IPS-NIHi7 (cell line): ENCODE measurements at regions not wholly inside any gene's neighbourhood (a gene's known extent, or its start where the extent isn't known, plus 50 kb on each side); places are given as distances from the start of the nearest gene placed in this dataset.
"Not testable (repeated sequence)": the region's sequence is repeated elsewhere in the genome, so short reads cannot be mapped to it uniquely, and the experiment has no call there.

Experiments
- DNase-seq: peaks from one replicate; pipeline ENCODE4 v3.0.0; 2012; ENCODE audit warnings: mixed read lengths; ENCODE audit errors: extremely low spot score

DNA sequence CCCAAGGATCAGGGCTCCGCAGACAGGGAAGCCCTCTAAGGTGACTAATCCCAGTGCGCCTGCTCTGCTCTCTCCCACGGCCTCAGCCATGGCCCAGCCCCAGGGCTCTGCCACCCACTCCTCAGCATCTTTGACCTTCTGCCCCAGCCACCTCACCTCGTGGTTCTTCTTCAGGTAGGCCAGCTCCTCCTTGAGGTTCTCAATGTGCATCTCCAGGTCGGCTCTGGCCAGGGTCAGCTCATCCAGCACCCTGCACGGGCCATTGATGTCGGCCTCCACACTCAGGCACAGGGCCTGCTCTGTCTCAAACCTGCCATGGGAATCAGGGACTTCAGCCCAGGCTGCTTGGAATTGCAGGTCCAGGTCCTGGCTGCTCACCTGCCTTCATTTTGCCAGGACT, 128.4 kb downstream of the TNFRSF13B start:
- not testable (repeated sequence) for DNase-seq

DNA sequence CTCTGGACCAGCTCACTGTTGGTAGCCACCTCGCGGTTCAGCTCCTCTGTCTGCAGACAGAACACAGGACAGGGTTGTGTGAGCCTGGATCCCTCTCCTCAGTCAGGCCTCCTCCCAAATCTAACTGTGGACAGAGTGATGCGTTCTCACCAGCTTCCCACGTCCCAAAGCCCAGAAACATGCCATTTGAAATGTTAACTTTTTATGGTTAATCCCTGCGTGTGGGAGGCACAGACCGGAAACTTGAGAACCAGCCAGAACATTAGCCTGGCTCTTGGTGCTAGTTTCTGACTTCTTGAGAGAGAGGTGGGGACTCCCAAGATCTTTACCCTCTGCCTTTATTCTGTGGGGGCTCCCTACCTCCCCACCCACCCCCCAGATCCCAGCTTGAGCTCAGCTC, 129.6 kb downstream of the TNFRSF13B start:
- not testable (repeated sequence) for DNase-seq

DNA sequence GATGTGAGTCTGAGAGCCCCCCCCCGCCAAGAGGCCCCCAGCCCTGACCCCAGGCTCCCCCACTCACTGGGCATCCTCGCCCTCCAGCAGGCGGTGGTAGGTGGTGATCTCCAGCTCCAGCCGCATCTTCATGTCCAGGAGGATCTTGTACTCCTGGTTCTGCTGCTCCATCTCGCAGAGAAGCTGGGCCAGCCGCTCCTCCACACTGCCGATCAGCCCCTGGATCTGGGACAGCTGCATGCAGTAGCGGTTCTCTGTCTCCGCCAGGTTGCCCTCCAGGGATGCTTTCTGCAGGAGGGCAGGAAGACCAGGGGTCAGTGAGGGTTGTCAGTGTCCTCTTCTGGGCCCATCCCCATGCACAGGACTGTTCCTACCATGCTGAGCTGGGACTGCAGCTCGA, 130.0 kb downstream of the TNFRSF13B start:
- DNase-seq: not testable (repeated sequence)

DNA sequence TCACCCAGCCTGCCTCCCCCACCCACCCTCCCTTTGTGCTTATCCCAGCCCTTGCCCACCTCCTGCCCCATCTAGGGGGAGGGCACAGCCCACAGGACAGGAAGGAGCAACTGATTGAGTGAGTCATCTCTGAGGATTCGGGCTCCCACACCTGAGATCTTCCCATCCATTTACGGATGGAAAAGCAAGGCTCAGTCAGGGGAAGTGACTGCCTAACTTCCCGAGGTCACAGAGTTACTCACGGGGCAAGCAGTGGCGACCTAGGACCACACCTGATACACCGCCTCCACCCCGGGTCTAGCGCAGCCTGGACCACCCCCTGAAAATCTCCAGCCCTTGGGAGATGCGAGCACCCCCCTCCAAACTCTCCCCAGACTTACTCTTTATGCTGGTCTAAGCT, 131.7 kb downstream of the TNFRSF13B start:
- not testable (repeated sequence) for DNase-seq

DNA sequence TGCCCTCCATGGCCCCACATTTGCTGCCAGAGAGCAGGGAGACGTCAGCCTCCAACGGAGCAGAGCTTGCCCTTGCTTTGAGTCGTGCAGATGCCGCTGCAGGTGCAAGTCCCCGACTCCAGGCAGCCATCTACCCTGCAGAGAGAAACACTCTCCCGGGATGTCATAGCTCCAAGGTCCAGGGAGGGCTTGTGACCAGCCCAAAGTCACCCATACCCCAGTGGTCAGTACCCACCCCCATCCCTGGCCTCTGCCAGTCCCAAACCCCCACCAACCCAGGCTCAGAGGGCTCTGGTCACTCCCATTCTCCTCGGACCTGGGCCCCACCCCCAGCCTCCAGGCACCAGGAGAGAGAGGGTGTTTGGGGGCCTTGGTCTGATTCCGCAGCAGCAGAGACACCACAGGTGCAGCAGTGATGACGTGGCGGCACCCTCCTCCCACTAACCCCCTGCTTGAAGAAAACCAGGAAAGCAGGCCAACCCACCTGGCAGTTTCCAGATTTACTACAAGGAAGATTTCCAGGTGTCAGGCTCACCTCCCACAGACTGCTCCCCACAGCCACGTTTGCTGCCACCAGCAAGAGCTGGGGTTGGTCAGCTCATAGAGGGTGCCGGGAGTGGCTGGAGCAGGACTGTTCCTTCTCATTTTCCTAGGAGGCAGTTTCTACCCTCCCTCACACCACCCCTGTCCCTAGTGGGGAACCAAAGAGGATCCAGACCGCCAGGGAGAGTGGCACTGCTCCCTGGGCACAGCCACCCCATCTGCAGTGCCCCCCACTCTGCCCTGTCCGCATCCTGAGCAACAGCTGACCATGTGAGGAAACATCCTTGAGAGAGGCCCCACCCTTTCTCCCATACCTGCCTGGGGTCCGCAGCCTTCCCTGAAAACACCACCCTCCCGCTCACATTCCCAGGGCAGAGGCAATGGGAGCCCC, 132.4 kb downstream of the TNFRSF13B start:
- DNase-seq: not testable (repeated sequence)

DNA sequence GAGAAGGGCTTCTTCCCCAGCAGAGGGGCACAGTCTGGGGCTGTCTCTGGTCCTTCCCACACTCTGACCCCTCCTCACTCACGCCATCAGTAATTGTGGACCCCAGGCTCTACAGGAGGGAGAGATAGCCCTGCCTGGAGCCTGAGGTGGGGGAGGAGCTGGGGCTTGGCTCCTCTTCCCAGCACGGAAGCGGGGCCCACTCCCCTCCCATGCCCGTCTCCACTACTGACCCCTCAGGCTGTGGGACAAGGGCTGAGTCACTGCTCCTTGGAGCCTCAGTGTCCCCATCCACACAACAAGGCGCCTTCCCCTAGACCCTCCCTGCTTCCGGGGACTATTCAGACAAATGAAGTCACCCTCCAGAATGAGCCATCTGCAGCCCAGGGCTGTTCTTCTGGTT, 133.1 kb downstream of the TNFRSF13B start:
- not testable (repeated sequence) for DNase-seq

DNA sequence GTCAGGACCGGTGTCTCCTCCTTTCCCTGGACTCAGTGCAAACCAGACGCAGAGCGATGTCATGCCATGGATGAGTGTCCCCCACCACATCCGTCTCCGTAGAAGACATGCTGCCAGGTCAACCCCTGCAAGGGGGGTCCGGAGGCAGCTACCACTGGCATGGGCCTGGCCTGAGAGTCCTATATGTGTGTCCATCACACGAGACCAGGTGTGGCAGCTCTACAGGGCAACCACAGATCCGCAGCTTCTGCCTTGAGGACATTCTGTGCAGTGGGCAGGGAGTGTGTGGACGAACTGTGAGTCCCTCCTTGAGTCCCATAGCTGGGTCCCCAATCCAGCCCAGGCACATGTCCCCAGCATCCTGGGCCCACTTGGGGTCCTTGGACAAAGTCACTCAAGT, 133.6 kb downstream of the TNFRSF13B start:
- not testable (repeated sequence) for DNase-seq

DNA sequence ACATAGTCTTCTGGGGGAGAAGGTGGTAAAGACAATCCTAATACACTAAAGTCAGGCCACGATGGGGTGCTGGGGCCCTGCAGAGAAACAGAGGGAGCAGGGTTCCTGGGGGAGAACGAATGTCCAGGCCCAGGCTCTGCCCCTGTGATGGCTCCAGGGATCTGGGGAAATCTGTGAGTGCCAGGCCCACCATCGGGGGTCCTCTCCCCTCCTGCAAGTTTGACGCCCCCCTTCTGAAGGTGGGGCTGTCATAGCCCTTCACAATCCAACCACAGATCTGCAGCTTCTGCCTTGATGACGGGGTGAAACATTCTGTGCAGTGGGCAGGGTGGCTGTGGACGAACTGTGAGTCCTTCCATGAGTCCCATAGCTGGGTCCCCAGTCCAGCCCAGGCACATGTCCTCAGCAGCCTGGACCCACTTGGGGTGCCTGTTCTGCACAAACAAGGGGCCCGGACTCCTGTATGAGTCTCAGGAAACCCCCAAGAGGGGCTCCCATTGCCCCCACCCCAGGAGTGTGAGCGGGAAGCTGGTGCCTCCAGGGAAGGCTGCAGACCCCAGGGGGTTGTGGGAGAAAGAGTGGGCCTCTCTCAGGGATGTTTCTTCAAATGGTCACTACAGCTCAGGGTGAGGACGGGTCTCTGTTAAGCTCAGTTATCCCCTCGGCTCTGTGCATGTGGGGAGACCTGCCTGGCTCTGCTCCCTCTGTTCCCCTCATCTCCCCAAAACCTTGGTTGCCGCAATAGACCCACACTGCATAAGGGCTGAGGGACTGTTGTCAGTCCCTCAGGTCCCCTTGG, 134.3 kb downstream of the TNFRSF13B start:
- not testable (repeated sequence) for DNase-seq

DNA sequence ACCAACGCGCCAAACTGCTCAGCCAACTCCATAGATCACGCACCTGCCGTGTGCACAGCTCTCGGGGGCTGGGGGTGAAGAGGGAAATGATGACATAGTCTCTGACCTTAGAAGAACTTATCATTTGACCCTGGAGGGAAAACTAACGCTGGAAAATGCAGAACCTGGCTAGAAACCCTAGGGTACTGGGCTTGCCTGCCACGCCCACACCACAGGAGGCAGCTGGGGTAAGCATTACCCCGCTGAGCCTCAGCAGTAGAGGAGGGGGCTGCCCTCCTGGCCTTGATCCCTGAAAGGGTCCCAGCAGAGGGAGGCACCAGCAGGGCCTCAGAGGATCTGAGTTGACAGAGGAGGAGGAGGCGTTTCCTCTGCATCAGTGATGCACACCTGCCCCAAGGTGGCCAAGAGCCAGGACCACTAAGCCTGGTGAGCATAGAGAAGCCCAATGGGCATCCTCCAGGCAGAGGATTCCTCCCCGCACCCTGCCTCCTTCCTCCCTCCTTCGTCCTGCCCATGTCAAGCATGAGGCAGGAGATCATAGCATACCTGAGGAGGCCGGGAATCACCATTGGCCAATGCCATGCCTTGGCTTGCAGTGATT, 135.5 kb downstream of the TNFRSF13B start:
- DNase-seq: not testable (repeated sequence)

DNA sequence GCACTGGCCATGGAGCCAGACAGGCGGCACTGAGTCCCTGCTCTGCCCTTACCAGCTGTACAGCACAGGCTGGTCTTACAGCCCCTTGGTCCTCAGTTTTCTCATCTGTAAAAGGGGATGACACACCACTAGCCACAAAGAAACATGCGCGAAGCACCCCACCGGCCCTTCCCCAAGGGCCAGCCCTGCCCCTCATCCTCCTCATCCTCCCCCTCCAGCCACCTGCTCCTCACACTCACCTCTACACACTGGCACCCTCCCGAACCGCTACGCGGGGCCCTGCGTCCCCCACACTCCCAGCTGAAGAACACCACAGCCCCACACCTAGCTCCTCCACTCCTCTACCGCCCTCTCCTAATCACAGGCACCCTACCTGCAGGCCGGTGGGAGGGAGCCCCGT, 138.4 kb downstream of the TNFRSF13B start:
- DNase-seq: not testable (repeated sequence)

DNA sequence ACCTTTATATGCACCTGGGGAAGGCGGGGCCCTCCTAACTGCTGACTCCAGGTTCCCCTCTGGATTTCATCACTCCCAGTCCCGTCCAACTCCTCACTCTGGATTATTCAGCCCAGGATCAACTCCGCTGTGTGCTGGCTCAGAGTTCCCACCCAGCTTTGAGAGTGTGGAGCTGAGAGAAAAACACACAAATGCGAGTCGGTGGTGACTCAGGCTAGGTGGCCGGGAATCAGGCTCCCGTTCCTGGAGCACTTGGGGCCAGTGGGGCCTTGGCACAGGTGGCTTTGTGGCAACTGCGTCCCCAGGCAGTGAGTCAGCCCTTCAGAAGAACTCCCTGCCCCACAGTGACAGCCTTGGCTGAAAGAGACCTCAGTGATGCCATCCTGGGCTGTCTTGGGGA, 139.1 kb downstream of the TNFRSF13B start:
- not testable (repeated sequence) for DNase-seq

DNA sequence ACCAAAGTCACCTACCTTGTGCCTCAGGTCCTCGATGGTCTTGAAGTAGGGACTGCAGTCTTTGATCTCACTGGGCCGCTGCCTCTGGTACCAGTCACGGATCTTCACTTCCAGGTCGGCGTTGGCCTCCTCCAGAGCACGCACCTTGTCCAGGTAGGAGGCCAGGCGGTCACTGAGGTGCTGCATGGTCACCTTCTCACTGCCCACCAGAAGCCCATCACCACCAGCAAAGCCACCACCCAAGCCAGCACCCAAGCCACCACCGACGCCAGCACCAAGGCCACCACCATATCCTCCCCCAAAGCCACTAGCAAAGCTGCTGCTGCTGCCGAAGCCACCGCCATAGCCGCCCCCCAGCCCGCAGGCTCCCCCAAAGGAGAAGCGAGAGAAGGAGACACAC, 139.7 kb downstream of the TNFRSF13B start:
- DNase-seq: not testable (repeated sequence)

DNA sequence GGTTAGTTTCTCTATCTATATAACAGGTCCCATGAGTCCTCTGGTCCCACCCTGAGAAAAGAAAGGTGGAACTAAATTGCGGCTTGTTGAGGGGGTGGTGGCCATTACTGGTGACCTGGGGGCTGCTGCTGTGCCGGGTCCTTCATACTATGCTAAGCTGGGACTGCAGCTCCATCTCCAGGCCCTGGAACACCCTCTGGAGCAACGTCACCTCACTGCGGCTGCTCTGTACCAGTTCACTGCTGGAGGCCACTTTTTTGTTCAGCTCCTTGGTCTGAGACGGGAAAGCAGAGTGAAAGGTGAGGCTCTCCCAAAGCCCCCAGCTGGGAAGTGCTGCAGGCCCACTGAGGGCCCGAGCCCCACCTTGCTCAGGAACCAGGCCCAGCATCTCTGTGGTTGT, 140.7 kb downstream of the CCDC144A start:
- DNase-seq: not testable (repeated sequence)

DNA sequence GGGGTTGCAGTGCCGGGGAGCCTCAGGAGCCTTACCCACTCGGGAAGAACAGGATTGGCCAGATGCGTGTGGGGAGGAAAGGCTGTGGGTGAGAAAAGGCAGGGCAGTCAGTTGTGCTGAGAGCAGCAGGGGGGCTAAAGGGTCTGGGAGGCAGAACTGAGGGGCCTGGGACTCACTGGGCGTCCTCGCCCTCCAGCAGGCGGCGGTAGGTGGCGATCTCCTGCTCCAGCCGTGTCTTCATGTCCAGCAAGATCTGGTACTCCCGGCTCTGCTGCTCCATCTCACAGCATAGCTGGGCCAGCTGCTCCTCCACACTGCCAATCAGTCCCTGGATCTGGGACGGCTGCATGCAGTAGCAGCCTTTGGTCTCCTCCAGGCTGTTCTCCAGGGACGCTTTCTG, 140.2 kb downstream of the CCDC144A start:
- DNase-seq: not testable (repeated sequence)
